Smooth muscle cell (in vitro differentiated cells): ENCODE measurements at regions not wholly inside any gene's neighbourhood (a gene's known extent, or its start where the extent isn't known, plus 50 kb on each side); places are given as distances from the start of the nearest gene placed in this dataset.
"Not testable (repeated sequence)": the region's sequence is repeated elsewhere in the genome, so short reads cannot be mapped to it uniquely, and the experiment has no call there.

Experiments
- DNase-seq: peaks from one replicate; lab custom pipeline; 2025; ENCODE audit not compliant: unreplicated experiment; lab: John Stamatoyannopoulos, UW
- H2AFZ ChIP-seq: fragments of 200-600 bp; sonication (generic); 2 replicates; pipeline ENCODE4 v1.6.0; 2016; ENCODE audit warnings: antibody characterized with exemption, low read depth, mild to moderate bottlenecking
- H3F3A ChIP-seq: fragments of 200-600 bp; sonication (generic); 2 replicates; pipeline ENCODE4 v1.6.0; 2017; ENCODE audit warnings: antibody characterized with exemption, low read depth
- H3K27ac ChIP-seq: fragments of 200-600 bp; sonication (generic); 2 replicates; pipeline ENCODE4 v1.5.1; 2016; ENCODE audit warnings: low read depth, mild to moderate bottlenecking
- H3K27me3 ChIP-seq: fragments of 200-600 bp; sonication (generic); 2 replicates; pipeline ENCODE4 v1.6.1; 2016; ENCODE audit warnings: low read depth, mild to moderate bottlenecking
- H3K36me3 ChIP-seq: fragments of 200-600 bp; sonication (generic); 2 replicates; pipeline ENCODE4 v1.5.1; 2016; ENCODE audit warnings: low read depth
- H3K4me1 ChIP-seq: fragments of 200-600 bp; sonication (generic); 2 replicates; pipeline ENCODE4 v1.5.1; 2016; ENCODE audit warnings: low read depth
- H3K4me2 ChIP-seq: fragments of 200-600 bp; sonication (generic); 2 replicates; pipeline ENCODE4 v1.6.0; 2016; ENCODE audit warnings: mild to moderate bottlenecking
- H3K4me3 ChIP-seq: fragments of 200-600 bp; sonication (generic); 2 replicates; pipeline ENCODE4 v1.5.1; 2016; ENCODE audit warnings: mild to moderate bottlenecking
- H3K79me2 ChIP-seq: fragments of 200-600 bp; sonication (generic); 2 replicates; pipeline ENCODE4 v1.6.0; 2016; ENCODE audit warnings: low read depth, mild to moderate bottlenecking
- H3K9ac ChIP-seq: fragments of 200-600 bp; sonication (generic); 2 replicates; pipeline ENCODE4 v1.6.0; 2016; ENCODE audit warnings: low read depth
- H3K9me3 ChIP-seq: fragments of 200-600 bp; sonication (generic); replicated peaks from 2 replicates; pipeline ENCODE4 v1.5.1; 2016; ENCODE audit warnings: low read depth
- H4K20me1 ChIP-seq: fragments of 200-600 bp; sonication (generic); 2 replicates; pipeline ENCODE4 v1.6.0; 2016; ENCODE audit warnings: low read depth
- WGBS: methylation state at CpG from one replicate; pipeline ENCODE4 v1.1.7; 2016; ENCODE audit warnings: low lambda C conversion rate; 5-methylcytosine and 5-hydroxymethylcytosine counted together
- TF ChIP-seq, protein P1 (sequence below): fragments of 200-600 bp; sonication (generic); IDR thresholded peaks from 2 replicates; pipeline ENCODE4 v1.5.1; 2017; ENCODE audit warnings: borderline replicate concordance, mild to moderate bottlenecking, antibody characterized with exemption; ENCODE audit not compliant: insufficient read depth, poor library complexity, severe bottlenecking

DNA sequence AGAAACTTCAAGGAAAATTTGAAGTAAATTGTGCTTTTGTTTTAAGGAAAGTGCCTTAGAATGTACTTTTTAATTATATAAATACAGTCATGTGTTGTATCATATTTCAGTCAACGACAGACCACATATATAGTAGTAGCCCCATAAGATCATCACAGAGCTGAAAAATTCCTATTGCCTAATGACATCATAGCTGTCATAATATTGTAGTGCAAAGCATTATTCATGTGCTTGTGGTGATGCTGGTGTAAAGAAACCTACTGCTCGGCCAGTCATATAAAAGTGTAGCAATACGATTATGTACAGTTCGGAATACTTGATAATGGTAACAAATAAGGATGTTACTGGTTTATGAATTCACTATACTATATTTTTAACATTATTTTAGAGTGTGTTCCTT, 198.9 kb upstream of the SLC16A7 start:
- Histone ChIP-seq H3K4me2 (no peak overlapping the region), H3F3A (no peaks in the 10 kb centered on the region), H3K4me1 (no peaks in the 10 kb centered on the region), H2AFZ (no peak overlapping the region), H3K9me3 (no peaks in the 10 kb centered on the region), H4K20me1 (no peaks in the 10 kb centered on the region), H3K27me3 (no peaks in the 10 kb centered on the region), H3K79me2 (no peaks in the 10 kb centered on the region), H3K9ac (no peak overlapping the region), H3K36me3 (no peaks in the 10 kb centered on the region), H3K27ac (no peak overlapping the region), H3K4me3 (no peak overlapping the region)
- 93% methylated on average over 4 of the region's 4 CpGs for WGBS
- TF ChIP-seq, protein P1, sequence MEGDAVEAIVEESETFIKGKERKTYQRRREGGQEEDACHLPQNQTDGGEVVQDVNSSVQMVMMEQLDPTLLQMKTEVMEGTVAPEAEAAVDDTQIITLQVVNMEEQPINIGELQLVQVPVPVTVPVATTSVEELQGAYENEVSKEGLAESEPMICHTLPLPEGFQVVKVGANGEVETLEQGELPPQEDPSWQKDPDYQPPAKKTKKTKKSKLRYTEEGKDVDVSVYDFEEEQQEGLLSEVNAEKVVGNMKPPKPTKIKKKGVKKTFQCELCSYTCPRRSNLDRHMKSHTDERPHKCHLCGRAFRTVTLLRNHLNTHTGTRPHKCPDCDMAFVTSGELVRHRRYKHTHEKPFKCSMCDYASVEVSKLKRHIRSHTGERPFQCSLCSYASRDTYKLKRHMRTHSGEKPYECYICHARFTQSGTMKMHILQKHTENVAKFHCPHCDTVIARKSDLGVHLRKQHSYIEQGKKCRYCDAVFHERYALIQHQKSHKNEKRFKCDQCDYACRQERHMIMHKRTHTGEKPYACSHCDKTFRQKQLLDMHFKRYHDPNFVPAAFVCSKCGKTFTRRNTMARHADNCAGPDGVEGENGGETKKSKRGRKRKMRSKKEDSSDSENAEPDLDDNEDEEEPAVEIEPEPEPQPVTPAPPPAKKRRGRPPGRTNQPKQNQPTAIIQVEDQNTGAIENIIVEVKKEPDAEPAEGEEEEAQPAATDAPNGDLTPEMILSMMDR, result no peak
- DNase-seq, result no peak

DNA sequence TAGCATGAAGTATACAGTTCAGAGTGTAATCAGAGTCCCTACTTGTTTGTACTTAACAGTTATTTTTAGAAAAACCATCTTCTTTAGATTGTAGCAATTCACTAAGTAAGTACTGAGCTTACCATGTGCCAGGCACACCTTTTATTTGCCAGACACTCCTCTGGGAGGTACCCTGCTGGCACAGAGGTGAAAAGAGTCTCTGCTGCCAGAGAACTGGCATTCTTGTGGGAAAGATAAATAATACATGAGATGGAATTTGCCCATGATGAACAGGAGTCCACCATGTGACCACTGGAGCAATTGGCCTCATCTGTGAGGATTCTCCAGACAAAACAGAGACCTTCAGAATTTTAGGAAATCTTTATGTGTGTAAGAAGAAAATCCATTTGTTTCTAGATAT, 199.3 kb upstream of the SLC16A7 start:
- Histone ChIP-seq H3K27ac (no peak overlapping the region), H3K36me3 (no peaks in the 10 kb centered on the region), H4K20me1 (no peaks in the 10 kb centered on the region), H3K4me1 (no peaks in the 10 kb centered on the region), H3K27me3 (no peaks in the 10 kb centered on the region), H3F3A (no peaks in the 10 kb centered on the region), H3K9me3 (no peaks in the 10 kb centered on the region), H3K4me2 (no peak overlapping the region), H3K79me2 (no peaks in the 10 kb centered on the region), H3K4me3 (no peak overlapping the region), H2AFZ (no peak overlapping the region), H3K9ac (no peak overlapping the region)
- no peak for DNase-seq
- TF ChIP-seq, protein P1, result no peak

DNA sequence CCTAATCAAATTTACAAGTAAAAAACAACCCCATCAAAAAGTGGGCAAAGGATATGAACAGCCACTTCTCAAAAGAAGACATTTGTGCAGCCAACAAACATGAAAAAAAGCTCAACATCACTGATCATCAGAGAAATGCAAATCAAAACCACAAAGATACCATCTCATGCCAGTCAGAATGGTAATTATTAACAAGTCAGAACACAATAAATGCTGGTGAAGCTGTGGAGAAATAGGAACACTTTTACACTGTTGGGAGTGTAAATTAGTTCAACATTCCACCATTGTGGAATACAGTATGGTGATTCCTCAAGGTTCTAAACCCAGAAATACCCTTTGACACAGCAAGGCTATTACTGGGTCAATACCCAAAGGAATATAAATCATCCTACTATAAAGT, 200.5 kb upstream of the SLC16A7 start:
- H3K27ac ChIP-seq, H3K79me2 ChIP-seq, H3K4me1 ChIP-seq, H2AFZ ChIP-seq, H3K36me3 ChIP-seq, H3K9me3 ChIP-seq, H3K4me2 ChIP-seq, H3K27me3 ChIP-seq, H3K4me3 ChIP-seq, H3K9ac ChIP-seq, DNase-seq, H3F3A ChIP-seq, H4K20me1 ChIP-seq: not testable (repeated sequence)

DNA sequence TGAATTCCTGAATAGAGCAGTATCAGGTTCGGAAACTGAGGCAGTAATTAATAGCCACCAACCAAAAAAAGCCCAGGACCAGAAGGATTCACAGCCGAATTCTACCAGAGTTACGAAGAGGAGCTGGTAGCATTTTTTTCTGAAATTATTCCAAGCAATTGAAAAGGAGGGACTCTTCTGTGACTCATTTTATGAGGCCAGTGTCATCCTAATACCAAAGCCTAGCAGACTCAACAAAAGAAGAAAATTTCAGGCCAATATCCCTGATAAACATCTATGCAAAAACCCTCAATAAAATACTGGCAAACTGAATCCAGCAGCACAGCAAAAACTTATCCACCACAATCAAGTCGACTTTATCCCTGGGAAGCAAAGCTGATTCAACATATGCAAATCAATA, 202.3 kb upstream of the SLC16A7 start:
- no peak overlapping the region for H3K4me2 ChIP-seq
- WGBS, result 65% methylated on average over 4 of the region's 4 CpGs
- no peak overlapping the region for H3K4me3 ChIP-seq
- no peaks in the 10 kb centered on the region for H3K79me2 ChIP-seq
- no peak overlapping the region for H2AFZ ChIP-seq
- no peaks in the 10 kb centered on the region for H3K36me3 ChIP-seq
- no peak overlapping the region for H3K9ac ChIP-seq
- no peaks in the 10 kb centered on the region for H3F3A ChIP-seq
- TF ChIP-seq, protein P1, result no peak
- H3K9me3 ChIP-seq, result no peaks in the 10 kb centered on the region
- H3K27ac ChIP-seq, result no peak overlapping the region
- H4K20me1 ChIP-seq, result no peaks in the 10 kb centered on the region
- H3K4me1 ChIP-seq, result no peaks in the 10 kb centered on the region
- H3K27me3 ChIP-seq, result no peaks in the 10 kb centered on the region
- no peak for DNase-seq
